Skeletal muscle tissue (tissue), 3 donors: ENCODE measurements at regions not wholly inside any gene's neighbourhood (a gene's known extent, or its start where the extent isn't known, plus 50 kb on each side); places are given as distances from the start of the nearest gene placed in this dataset.

Source experiments
- H3K27ac ChIP-seq: one replicate; pipeline ENCODE4 v1.7.0; 2013; ENCODE audit warnings: mild to moderate bottlenecking, low read depth, low read length, inconsistent platforms
- H3K27me3 ChIP-seq, 3 donors: one replicate each; pipeline ENCODE4 v1.7.0; 2013; ENCODE audit warnings: low read length in 3 of 3; ENCODE audit not compliant: control insufficient read depth in 3 of 3, insufficient read depth in 3 of 3
- H3K36me3 ChIP-seq, 3 donors: one replicate each; pipeline ENCODE4 v1.7.0; 2013; ENCODE audit warnings: low read length in 3 of 3; ENCODE audit not compliant: control insufficient read depth in 3 of 3, insufficient read depth in 3 of 3
- H3K4me1 ChIP-seq, 3 donors: one replicate each; pipeline ENCODE4 v1.7.0; 2013; ENCODE audit warnings: low read length in 3 of 3, mild to moderate bottlenecking in 3 of 3; ENCODE audit not compliant: control insufficient read depth in 3 of 3, insufficient read depth in 3 of 3
- H3K4me3 ChIP-seq, 3 donors: one replicate each; pipeline ENCODE4 v1.7.0; 2013; ENCODE audit warnings: low read length in 3 of 3
- H3K9ac ChIP-seq, 3 donors: one replicate each; pipeline ENCODE4 v1.7.0; 2013; ENCODE audit warnings: low read length in 3 of 3, mild to moderate bottlenecking in 3 of 3, moderate library complexity in 2 of 3, low read depth in 1 of 3
- H3K9me3 ChIP-seq, 3 donors: one replicate each; pipeline ENCODE4 v1.7.0; 2013; ENCODE audit warnings: low read length in 3 of 3; ENCODE audit not compliant: control insufficient read depth in 3 of 3
- donor health status: Osteomylitis.

- Histone ChIP-seq H3K27ac (no peak overlapping the region), H3K36me3 (no peaks in the 10 kb centered on the region), H3K4me1 (no peaks in the 10 kb centered on the region), H3K9ac (no peak overlapping the region), H3K27me3 (peaks cover 0 to 9% (median 5%) of the 10 kb centered on the region in 3 donors), H3K4me3 (no peak overlapping the region), H3K9me3 (no peaks in the 10 kb centered on the region)
These were observed 331.4 kb upstream of the SHH start for GRCh38 chr7:156143683-156144082.

GRCh38 chr7:156143158-156143557 is 330.9 kb upstream of the SHH start:
- no peaks in the 10 kb centered on the region for H3K36me3 ChIP-seq
- H3K4me1 ChIP-seq, result no peaks in the 10 kb centered on the region
- H3K27me3 ChIP-seq, result peaks cover 0 to 12% (median 5%) of the 10 kb centered on the region in 3 donors
- H3K27ac ChIP-seq, result no peak overlapping the region
- H3K4me3 ChIP-seq, result no peak overlapping the region
- H3K9ac ChIP-seq, result no peak overlapping the region
- H3K9me3 ChIP-seq, result no peaks in the 10 kb centered on the region

GRCh38 chr7:156141941-156142340 is 329.7 kb upstream of the SHH start:
- Histone ChIP-seq H3K9ac (no peak overlapping the region), H3K4me1 (no peaks in the 10 kb centered on the region), H3K27ac (no peak overlapping the region), H3K9me3 (no peaks in the 10 kb centered on the region), H3K36me3 (no peaks in the 10 kb centered on the region), H3K27me3 (peaks cover 0 to 12% (median 5%) of the 10 kb centered on the region in 3 donors), H3K4me3 (no peak overlapping the region)

GRCh38 chr7:156140896-156141295 is 328.6 kb upstream of the SHH start:
- Histone ChIP-seq H3K36me3 (no peaks in the 10 kb centered on the region), H3K27me3 (peaks cover 0 to 12% (median 5%) of the 10 kb centered on the region in 3 donors), H3K27ac (no peak overlapping the region), H3K9me3 (peaks cover 0 to 3% (median 0%) of the 10 kb centered on the region in 3 donors), H3K4me1 (no peaks in the 10 kb centered on the region), H3K4me3 (no peak overlapping the region), H3K9ac (no peak overlapping the region)

DNA sequence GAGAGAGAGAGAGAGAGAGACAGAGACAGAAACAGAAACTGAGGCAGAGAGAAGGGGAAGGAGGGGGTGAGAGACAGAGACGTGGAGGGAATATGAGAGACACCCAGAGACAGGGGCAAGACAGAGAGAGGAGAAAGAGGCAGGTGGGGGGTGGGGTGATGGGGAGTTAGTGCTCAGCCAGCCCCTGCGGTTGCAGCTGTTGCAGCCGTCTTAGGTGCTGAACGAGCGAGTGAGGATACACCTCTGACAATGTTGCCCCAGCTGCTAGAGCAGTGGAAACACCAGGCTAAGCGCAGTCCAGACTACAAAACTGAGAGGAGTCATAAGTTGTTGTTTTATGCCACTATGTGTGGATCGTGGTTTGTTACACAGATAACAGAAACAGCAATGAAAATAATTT is 328.2 kb upstream of the SHH start:
- Histone ChIP-seq H3K27me3 (peaks cover 0 to 12% (median 5%) of the 10 kb centered on the region in 3 donors), H3K36me3 (no peaks in the 10 kb centered on the region), H3K4me3 (no peak overlapping the region), H3K9ac (no peak overlapping the region), H3K27ac (no peak overlapping the region), H3K4me1 (no peaks in the 10 kb centered on the region), H3K9me3 (peaks cover 0 to 3% (median 0%) of the 10 kb centered on the region in 3 donors)

DNA sequence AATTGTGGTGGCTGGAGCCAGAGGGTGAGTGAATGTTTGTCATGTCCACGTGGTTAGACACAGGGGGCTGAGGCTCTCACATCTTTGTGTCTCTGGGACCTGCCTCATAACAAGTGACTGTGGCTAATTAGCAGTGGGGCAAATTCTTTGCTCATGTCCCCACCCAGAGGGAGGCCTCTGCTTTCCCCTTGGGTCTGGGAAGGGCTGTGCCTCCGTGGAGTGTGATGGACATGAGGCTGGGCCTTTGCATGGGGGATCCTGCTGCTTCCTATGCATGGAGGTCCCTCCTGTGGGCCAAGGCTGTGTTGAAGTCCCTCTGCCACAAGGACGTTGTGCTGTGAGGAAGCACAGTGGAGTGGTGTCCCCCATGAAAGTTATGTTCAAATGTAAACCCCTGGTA is 327.4 kb upstream of the SHH start:
- Histone ChIP-seq H3K4me3 (no peak overlapping the region), H3K4me1 (no peaks in the 10 kb centered on the region), H3K36me3 (no peaks in the 10 kb centered on the region), H3K9me3 (peaks cover 0 to 3% (median 0%) of the 10 kb centered on the region in 3 donors), H3K27me3 (peaks cover 0 to 9% (median 5%) of the 10 kb centered on the region in 3 donors), H3K27ac (no peak overlapping the region), H3K9ac (no peak overlapping the region)

DNA sequence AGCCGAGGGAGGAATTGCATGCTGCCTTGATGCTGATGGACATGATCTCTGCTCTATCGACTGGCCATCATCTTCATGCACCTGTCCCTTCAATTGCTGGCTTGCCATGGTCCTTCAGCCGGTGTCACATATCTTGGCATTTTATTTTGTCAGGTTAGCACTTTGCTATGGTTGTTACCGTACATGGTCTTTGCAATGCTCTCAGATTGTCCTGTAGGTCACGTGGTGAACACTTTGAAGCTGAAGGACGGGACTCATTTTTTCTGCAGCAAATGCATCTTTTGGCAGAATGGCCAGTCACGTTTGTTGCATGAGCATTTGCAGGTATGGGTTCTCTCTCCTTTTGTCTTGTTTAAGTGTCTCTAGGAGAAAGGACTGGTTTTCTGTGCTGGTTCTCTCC is 326.8 kb upstream of the SHH start:
- no peaks in the 10 kb centered on the region for H3K36me3 ChIP-seq
- H3K27ac ChIP-seq, result no peak overlapping the region
- H3K9me3 ChIP-seq, result peaks cover 0 to 3% (median 1%) of the 10 kb centered on the region in 3 donors
- peaks cover 0 to 9% (median 3%) of the 10 kb centered on the region in 3 donors for H3K27me3 ChIP-seq
- H3K9ac ChIP-seq, result no peak overlapping the region
- no peak overlapping the region for H3K4me3 ChIP-seq
- no peaks in the 10 kb centered on the region for H3K4me1 ChIP-seq

- Histone ChIP-seq H3K4me3 (no peak overlapping the region), H3K36me3 (no peaks in the 10 kb centered on the region), H3K27ac (no peak overlapping the region), H3K27me3 (no peaks in the 10 kb centered on the region), H3K9me3 (peaks cover 1 to 5% (median 3%) of the 10 kb centered on the region in 3 donors), H3K4me1 (no peaks in the 10 kb centered on the region), H3K9ac (no peak overlapping the region)
These were observed 319.6 kb upstream of the SHH start for GRCh38 chr7:156131881-156132280.

- no peak overlapping the region for H3K9ac ChIP-seq
- H3K4me3 ChIP-seq, result no peak overlapping the region
- peaks cover 0 to 3% (median 0%) of the 10 kb centered on the region in 3 donors for H3K27me3 ChIP-seq
- H3K27ac ChIP-seq, result no peak overlapping the region
- H3K4me1 ChIP-seq, result no peaks in the 10 kb centered on the region
- H3K36me3 ChIP-seq, result no peaks in the 10 kb centered on the region
- H3K9me3 ChIP-seq, result peaks cover 0 to 5% (median under 1%) of the 10 kb centered on the region in 3 donors
These were observed 317.3 kb upstream of the SHH start for GRCh38 chr7:156129522-156129921.

- Histone ChIP-seq H3K36me3 (no peaks in the 10 kb centered on the region), H3K27ac (no peak overlapping the region), H3K4me3 (no peak overlapping the region), H3K4me1 (no peaks in the 10 kb centered on the region), H3K9me3 (peaks cover 0 to 5% (median 0%) of the 10 kb centered on the region in 3 donors), H3K27me3 (peaks cover 0 to 3% (median 0%) of the 10 kb centered on the region in 3 donors), H3K9ac (no peak overlapping the region)
These were observed 316.2 kb upstream of the SHH start for GRCh38 chr7:156128496-156128895.
